Caki2 (cell line): ENCODE measurements at regions not wholly inside any gene's neighbourhood (a gene's known extent, or its start where the extent isn't known, plus 50 kb on each side); places are given as distances from the start of the nearest gene placed in this dataset.
"Not testable (repeated sequence)": the region's sequence is repeated elsewhere in the genome, so short reads cannot be mapped to it uniquely, and the experiment has no call there.

Experiments
- DNase-seq: peaks from one replicate; pipeline ENCODE4 v3.0.0-alpha.2; 2015; ENCODE audit warnings: low read depth
- in situ Hi-C: cut with HindIII; loops from 2 replicates; pipeline ENCODE4 v1.10.0; 2016; ENCODE audit warnings: low sequenced_read_pairs, low pct_unique_long_range_greater_than_20kb, mixed read lengths

DNA sequence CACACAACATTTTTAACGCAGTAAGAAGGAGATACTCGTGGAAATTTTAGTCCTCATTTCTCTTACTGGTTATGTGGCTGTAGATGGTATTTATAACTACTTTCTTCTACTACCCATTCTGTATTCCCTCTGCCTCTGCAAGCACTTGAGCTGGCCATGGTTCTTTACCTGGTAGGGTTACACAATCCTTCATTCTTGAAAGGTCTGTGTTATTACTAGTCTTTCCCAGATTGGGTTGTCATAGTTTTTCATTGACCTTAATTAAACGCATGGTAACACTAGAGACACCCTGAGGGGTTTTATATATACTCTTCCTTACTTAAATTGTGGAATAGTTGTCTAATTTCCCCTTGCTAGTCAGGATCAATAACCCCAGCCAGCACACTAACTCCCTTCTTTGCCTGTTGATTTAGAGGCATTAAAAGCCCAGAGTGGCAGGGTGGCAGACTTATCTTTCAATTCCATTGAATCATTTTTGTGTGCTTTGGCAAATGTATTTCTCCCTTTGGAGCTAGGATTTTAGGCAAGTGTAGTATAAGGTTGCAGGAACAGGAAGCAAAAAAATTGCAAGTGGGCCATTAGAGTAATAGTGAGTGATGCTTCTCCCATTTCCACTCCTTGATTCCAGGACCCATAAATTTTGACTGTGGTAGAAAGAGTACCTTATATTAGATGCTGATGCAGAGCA, 113.6 kb upstream of the EMCN start:
- in situ Hi-C loops = no loop called here

DNA sequence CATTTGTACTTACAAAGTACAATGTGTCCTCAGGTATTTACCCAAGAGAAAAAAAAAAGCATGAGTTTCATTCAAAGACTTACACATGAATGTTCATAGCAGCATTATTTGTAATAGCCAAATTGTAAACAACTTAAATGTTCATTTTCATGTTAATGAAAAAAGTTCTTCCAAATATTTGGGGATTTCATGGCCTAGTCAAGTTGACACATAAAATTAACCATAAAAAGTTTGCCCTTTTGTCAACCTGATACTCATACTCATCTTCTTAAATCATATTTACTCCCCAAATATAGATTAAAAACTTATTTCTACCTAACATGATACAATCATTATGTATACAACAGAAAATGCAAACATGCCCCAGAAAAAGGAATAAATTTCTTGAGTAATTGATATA, 112.5 kb upstream of the EMCN start:
- in situ Hi-C loops = no loop called here

More for the DNA sequence above, 113.6 kb upstream of the EMCN start:
- no peak for DNase-seq

DNA sequence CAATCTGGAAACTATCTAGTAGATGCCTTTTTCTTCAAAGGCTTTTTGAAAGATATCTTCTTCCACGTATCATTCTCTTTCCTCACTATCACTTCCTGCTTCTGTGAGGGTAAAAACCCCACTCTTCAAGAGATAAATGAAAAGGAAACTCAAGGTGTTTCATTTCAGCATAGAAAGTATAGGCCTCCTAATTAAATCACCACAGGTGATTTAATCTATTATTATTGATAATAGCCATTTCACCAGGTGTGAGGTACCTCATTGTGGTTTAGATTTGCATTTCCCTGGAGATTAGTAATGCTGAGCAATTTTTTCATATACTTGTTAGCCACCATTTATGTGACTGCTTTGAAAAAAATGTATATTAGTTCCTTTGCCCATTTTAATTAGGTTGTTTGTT, 92.0 kb upstream of the EMCN start:
- in situ Hi-C loops = no loop called here
- DNase-seq = no peak

More for the DNA sequence above, 112.5 kb upstream of the EMCN start:
- no peak for DNase-seq

DNA sequence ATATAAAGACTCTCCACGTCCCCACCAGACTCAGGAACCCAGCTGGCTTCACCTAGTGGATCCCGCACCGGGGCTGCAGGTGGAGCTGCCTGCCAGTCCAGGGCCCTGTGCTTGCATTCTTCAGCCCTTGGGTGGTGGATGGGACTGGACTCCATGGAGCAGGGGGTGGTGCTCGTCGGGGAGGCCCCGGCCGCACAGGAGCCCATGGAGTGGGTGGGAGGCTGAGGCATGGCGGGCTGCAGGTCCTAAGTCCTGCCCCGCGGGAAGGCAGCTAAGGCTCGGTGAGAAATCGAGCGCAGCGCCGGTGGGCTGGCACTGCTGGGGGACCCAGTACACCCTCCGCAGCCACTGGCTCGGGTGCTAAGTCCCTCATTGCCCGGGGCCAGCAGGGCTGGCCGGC, 90.8 kb upstream of the EMCN start:
- DNase-seq, in situ Hi-C loops: not testable (repeated sequence)

DNA sequence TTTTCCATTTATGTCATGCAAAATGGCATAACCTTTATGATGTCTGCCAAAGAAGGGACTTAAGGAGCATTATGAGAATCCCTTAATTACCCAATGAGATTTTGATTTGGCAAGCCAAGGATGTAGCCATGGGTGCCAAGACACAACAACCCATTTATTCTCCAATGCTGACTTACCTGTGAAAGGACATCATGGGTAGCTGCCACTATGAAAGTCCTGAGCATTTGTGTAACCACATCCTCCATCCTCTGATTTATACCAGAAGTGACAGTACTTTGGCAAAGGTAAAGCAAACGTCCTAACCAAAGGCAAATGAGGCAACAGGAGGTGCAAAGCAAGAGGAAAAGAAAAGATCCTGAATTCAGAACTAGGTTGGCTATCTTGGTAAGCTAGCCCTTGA, 87.3 kb upstream of the EMCN start:
- in situ Hi-C loops = no loop called here

DNA sequence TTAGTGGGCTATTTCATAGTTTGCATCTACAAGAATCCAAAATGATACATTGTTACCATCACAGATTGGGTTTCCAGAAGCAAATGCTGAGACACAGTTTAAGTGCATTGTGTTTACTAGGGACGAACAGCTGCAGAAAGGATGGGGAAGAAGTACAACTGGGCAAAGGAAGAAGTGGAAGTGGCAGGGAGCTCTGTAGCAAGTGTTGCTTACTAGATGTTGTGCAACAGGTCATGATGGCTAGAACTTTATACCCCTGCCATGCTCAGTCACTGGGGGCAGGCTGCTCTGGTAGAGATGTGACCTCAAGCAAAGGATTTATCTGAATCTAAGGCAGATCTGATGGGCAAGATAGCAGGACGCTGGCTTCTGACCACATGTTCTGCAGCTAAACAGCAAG, 76.1 kb upstream of the EMCN start:
- DNase-seq = no peak
- in situ Hi-C loops = no loop called here

More for the DNA sequence above, 87.3 kb upstream of the EMCN start:
- no peak for DNase-seq

DNA sequence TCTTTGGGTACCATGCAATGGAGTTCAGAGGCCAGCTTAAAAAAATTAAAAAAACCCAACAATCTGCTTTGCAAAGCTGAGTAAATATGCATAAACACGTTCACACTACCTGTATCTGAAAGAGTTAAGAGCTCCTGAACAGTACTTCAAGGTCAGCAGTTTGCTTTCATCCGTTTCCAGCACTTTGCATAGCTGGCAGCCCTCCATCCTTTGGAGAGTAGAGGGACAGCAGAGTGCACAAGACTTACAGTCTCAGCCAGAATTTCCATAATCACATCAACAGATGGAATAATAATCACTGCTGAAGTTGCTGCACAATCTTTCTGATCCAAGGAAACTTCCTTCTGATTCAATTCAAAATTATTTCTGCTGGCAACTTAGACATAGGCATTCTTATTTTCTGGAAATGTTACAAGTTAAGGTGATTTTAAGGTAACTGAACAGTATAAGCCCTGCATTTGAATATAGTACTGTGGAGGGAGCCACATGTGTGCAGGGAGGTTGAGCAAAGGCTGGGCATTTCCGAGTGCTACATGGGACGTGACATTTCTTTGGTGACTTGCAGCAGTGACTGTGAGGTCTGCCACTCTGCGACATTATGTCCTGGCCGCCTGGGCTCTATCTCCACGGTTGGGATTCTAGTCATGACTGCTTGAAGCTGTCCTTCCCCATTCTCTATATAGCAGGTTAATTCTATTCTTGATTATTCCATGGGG, 73.5 kb upstream of the EMCN start:
- DNase-seq = no peak
- in situ Hi-C loops = no loop called here

DNA sequence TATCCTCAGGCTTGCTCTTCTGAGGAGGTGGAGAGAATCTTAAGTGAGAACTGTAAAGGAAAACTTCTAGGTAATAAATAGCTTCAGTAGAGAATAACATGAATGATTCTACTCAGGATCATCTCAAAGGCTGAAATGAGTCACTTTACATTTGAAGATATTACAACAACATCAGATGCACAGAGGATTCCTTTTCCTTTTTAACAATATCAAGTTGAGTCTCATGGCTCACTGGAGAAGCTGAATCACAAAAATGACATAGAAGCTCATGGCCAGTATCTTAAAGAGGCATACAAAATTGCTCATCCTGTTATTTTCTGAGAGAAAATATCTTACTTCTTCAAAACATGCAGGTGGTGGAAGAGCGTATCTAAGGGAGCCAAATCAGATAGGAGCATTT, 72.5 kb upstream of the EMCN start:
- in situ Hi-C loops = no loop called here
- DNase-seq = no peak

DNA sequence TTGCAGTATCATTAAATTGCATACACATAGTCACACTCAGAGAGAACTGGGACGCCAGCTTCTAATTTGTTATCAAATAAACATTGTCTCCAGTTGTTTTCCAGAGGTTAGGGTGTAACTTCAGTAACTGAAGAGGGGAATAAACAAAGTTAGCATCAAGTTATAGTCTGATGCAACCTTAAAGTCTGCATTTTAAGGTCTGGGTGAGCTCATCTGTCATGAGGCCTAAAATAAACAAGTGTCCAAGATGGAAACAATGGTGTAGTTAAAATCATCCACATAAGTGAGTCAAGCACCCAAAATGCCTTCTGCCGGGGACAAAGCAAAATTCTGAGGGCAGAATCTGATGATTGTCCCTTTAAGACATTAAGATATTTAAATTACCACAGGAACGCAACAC, 70.3 kb upstream of the EMCN start:
- in situ Hi-C loops = no loop called here

DNA sequence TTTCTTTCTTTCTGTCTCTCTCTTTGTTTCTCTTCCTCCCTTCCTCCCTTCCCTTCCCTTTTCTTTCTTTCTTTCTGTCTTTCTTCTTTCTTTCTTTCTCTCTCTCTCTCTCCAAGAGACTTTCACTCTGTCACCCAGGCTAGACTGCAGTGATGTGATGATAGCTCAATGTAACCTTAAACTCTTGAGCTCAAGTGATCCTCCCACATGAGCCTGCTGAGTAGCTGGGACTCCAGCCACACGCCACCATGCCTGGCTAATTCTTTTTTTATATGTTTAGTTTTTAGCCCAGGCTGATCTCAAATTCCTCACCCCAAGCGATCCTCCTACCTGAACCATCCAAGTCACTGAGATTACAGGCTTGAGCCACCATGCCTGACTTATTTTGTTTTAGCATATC, 64.3 kb upstream of the EMCN start:
- no peak for DNase-seq
- in situ Hi-C loops = no loop called here

More for the DNA sequence above, 70.3 kb upstream of the EMCN start:
- no peak for DNase-seq

DNA sequence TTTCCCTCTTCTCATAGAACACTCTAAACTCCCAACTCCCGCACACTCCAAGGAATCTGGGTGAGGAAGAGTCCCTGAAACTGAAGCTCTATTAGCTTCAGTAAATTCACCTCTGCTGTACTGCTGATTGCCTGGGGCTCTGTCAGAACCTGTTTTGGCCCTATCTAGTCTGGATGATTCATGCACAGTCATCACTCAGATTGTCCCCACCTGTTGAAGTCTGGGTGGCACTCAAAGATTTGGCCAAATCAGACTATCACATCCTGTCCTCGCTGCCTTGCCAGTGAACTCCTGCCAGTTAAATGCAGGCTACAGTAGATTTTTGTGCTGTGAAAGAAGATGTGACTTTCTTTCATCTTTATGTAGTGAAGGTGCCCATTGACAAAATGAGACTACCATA, 63.5 kb upstream of the EMCN start:
- no peak for DNase-seq
- in situ Hi-C loops = no loop called here

DNA sequence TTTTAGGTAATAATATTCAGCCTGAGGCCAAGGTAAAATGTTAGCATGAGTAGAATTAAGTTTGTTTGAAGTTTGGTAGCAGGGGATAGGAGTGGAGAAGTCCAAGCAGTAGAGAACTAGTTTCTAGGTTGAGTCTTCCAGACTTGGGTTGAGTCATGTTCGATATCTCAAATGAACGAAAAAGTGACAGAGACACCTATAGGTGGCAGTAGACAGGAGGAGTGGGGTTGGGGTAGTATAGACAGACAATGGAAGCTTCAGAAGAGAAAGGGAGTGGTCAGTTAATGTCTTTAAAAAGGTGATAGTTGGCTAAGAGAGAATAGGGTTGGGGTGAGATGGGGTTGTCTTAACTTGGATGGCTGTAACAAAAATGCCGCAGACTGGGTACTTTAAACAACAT, 58.7 kb upstream of the EMCN start:
- no peak for DNase-seq
- in situ Hi-C loops = no loop called here

DNA sequence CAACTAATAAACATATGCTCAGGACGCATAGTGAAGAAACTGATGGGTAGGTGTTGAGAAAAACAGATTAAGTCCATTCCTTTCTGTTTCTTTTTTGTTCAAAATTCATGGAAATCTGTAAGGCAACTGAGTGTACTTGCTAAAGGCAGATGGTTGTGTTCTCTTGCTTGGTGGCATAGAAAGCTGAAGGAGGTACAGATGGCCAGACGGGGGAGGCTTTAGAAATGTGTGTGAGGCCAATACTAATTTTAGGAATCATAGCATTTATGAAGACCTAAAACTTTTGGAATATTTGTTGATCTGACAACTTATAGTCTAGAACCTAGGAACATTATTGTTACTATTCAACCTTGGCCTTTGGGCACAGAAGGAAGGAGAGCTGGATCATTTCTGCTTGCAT, 56.8 kb upstream of the EMCN start:
- in situ Hi-C loops = no loop called here
- no peak for DNase-seq

DNA sequence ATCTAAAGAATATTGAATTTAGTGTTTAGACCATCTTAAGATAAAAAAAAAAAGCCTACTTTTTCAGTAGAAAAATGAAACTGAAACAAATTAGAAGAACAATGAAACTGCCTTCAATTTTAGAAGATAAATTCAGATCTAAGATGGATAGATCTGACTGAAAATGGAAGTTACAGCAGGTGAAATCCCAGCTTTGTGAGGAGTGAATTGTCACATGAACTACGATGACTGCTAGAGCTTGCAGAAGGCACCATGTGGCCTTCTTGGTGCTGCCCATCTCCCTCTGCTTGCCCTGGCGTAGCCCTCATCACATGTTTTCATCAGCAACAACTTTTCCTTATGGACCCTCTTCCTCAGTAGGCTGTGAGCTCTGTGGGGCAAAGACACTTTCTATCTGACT, 51.4 kb upstream of the EMCN start:
- DNase-seq = no peak
- in situ Hi-C loops = no loop called here
